Fibroblast of mammary gland (primary cell): ENCODE measurements at regions not wholly inside any gene's neighbourhood (a gene's known extent, or its start where the extent isn't known, plus 50 kb on each side); places are given as distances from the start of the nearest gene placed in this dataset.

ENCODE experiments used
- DNase-seq: peaks from one replicate; pipeline ENCODE4 v3.0.0-alpha.2; 2010; ENCODE audit warnings: low read depth
- H3K4me3 ChIP-seq: 2 replicates; pipeline ENCODE4 v1.5.1; 2011; ENCODE audit warnings: low read depth, mild to moderate bottlenecking, low read length, moderate library complexity; ENCODE audit not compliant: control insufficient read depth
- CTCF ChIP-seq: conservative IDR thresholded peaks from 2 replicates; pipeline ENCODE4 v1.5.1; 2011; ENCODE audit warnings: low read depth, low read length, inconsistent platforms; ENCODE audit not compliant: control insufficient read depth, insufficient read depth

GRCh38 chr13:84139561-84140158 is 257.4 kb upstream of the SLITRK1 start:
- DNase-seq = no peak
- TF ChIP-seq CTCF = no peak
- no peak overlapping the region for H3K4me3 ChIP-seq

- TF ChIP-seq CTCF = no peak
- H3K4me3 ChIP-seq = no peak overlapping the region
- DNase-seq = peak; percentile 3
Measured at GRCh38 chr13:84137292-84137691, 255.0 kb upstream of the SLITRK1 start.

- H3K4me3 ChIP-seq = no peak overlapping the region
- DNase-seq = no peak
- no peak for TF ChIP-seq CTCF
Measured at GRCh38 chr13:84136582-84136981, 254.3 kb upstream of the SLITRK1 start.

- H3K4me3 ChIP-seq = no peak overlapping the region
- no peak for DNase-seq
- TF ChIP-seq CTCF = no peak
Measured at GRCh38 chr13:84132491-84132890, 250.2 kb upstream of the SLITRK1 start.

- H3K4me3 ChIP-seq = no peak overlapping the region
- no peak for DNase-seq
- TF ChIP-seq CTCF = no peak
Measured at GRCh38 chr13:84131249-84131648, 249.0 kb upstream of the SLITRK1 start.

- H3K4me3 ChIP-seq = no peak overlapping the region
- no peak for DNase-seq
- no peak for TF ChIP-seq CTCF
Measured at GRCh38 chr13:84130495-84131114, 248.3 kb upstream of the SLITRK1 start.
